HFFc6 (cell line): ENCODE measurements at regions not wholly inside any gene's neighbourhood (a gene's known extent, or its start where the extent isn't known, plus 50 kb on each side); places are given as distances from the start of the nearest gene placed in this dataset.

Experiments used
- DNase-seq: peaks from one replicate; pipeline ENCODE4 v3.0.0-alpha.2; 2018
- H3K27ac Mint-ChIP-seq: 2 replicates; pipeline ENCODE4 v1.8.0; 2020; ENCODE audit warnings: mild to moderate bottlenecking, mixed read lengths
- H3K27me3 Mint-ChIP-seq: 2 replicates; pipeline ENCODE4 v1.8.0; 2021; ENCODE audit warnings: mild to moderate bottlenecking, moderate library complexity, mixed read lengths; ENCODE audit not compliant: insufficient read depth
- H3K36me3 Mint-ChIP-seq: 2 replicates; pipeline ENCODE4 v1.8.0; 2021; ENCODE audit warnings: low read depth, mixed read lengths
- H3K4me1 Mint-ChIP-seq: 2 replicates; pipeline ENCODE4 v1.8.0; 2020; ENCODE audit warnings: low read depth, mixed read lengths
- H3K4me3 Mint-ChIP-seq: 2 replicates; pipeline ENCODE4 v1.8.0; 2020; ENCODE audit warnings: mild to moderate bottlenecking, moderate library complexity, mixed read lengths
- H3K9me3 Mint-ChIP-seq: 2 replicates; pipeline ENCODE4 v1.8.0; 2020; ENCODE audit warnings: mild to moderate bottlenecking, mixed read lengths
- TF ChIP-seq, protein P1 (sequence below): fragments of 200-600 bp; sonication (generic); IDR thresholded peaks from 2 replicates; pipeline ENCODE4 v1.5.0; 2021; ENCODE audit warnings: antibody characterized with exemption, mild to moderate bottlenecking

DNA sequence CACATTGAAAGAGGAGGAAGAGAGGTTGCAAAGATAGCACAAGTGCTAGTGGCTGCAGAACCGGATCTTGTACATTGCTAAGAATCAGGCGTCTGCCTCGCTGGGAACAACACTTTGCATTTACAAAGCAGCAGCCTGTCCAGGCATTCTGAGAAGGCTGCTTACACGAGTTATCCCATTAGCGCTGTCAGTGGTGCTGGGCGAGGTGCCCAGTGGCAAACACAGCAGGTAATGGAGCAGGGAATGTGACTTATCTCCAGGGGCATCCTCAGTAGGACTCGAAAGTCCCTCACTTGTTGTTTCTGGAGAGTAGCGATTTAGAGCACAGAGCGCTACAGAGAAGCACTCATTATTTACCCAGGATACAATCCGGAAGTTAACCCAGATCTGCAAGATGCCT, 209.6 kb downstream of the OLFM4 start:
- Mint-ChIP-seq H3K27me3 (no peaks in the 10 kb centered on the region), H3K27ac (no peak overlapping the region), H3K9me3 (peaks cover 22% of the 10 kb centered on the region), H3K36me3 (no peaks in the 10 kb centered on the region), H3K4me3 (no peak overlapping the region), H3K4me1 (no peaks in the 10 kb centered on the region)
- DNase-seq: no peak
- TF ChIP-seq, protein P1, sequence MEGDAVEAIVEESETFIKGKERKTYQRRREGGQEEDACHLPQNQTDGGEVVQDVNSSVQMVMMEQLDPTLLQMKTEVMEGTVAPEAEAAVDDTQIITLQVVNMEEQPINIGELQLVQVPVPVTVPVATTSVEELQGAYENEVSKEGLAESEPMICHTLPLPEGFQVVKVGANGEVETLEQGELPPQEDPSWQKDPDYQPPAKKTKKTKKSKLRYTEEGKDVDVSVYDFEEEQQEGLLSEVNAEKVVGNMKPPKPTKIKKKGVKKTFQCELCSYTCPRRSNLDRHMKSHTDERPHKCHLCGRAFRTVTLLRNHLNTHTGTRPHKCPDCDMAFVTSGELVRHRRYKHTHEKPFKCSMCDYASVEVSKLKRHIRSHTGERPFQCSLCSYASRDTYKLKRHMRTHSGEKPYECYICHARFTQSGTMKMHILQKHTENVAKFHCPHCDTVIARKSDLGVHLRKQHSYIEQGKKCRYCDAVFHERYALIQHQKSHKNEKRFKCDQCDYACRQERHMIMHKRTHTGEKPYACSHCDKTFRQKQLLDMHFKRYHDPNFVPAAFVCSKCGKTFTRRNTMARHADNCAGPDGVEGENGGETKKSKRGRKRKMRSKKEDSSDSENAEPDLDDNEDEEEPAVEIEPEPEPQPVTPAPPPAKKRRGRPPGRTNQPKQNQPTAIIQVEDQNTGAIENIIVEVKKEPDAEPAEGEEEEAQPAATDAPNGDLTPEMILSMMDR: no peak

DNA sequence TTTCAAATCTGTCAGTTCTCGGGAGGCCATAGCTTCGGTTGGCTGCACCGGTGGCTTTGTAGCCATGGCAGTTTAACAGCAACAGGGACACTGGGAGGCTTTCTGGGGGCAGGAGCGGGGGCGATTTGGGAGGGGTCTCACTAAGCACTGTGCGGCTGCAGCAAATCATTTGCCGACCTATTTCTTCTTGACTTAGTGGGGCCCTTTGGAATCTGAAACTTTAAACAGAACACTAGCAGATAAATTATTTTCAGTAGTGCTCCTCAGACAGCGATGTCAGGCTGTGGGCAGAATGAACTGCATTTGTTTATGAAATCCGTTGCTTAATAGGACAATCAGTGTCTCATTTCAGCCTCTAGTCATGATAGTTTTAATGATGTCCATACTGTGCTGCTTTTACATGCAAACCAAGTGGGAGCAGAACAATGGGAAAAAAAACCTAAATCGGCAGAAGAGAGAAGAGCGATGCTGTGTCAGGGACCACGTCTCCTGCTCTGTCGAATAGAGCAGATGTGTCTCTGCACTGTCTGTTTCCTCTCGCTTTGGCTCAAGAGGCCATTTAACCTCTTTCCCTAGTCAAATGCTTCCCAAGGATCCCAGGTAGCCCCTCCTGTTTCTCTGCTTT, 211.9 kb downstream of the OLFM4 start:
- H3K27ac Mint-ChIP-seq: no peak overlapping the region
- H3K4me3 Mint-ChIP-seq: no peak overlapping the region
- TF ChIP-seq, protein P1: no peak
- H3K4me1 Mint-ChIP-seq: no peaks in the 10 kb centered on the region
- no peak for DNase-seq
- H3K36me3 Mint-ChIP-seq: no peaks in the 10 kb centered on the region
- peaks cover 22% of the 10 kb centered on the region for H3K9me3 Mint-ChIP-seq
- no peaks in the 10 kb centered on the region for H3K27me3 Mint-ChIP-seq

DNA sequence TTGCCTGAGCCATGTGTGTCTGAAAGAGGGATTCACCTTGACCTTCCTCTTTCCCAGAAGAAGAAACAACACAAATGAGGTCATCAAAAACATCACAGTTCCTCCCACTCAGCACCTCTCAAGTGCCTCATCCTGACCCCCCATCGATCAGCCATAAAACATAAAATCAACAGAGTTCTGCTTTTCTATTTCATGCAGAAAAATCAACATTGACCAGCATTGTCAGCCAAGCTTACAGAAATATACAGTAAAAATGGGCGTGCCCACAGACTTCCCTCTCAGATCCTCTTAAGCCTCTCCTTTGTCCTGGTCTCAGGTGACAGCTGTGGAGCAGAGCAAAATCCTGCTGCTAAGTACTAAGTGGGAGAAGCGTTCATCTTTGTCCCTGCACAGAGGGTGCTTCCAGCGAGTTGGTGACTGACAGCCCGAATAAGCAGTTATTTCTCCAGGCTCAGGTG, 213.3 kb downstream of the OLFM4 start:
- H3K36me3 Mint-ChIP-seq: no peaks in the 10 kb centered on the region
- no peak overlapping the region for H3K4me3 Mint-ChIP-seq
- no peaks in the 10 kb centered on the region for H3K27me3 Mint-ChIP-seq

DNA sequence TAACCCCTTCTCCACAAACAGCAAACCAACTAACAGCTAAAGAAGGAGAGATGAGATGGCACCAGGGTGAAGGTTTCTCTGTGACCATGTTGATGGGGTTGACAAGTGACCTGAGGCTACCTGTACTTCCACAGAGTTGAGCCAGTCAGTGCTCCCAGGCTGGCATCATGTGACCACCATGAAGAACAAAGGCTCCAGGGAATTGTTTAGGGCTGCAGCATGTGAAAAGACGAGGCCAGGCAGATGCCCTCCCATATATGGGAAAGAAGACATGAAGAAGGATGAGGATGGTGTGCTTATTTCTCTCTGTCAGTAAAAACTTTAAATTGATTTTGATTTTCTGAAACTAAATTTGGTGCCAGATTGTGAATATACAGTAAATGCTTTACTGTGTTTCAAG, 220.6 kb downstream of the OLFM4 start:
- H3K27ac Mint-ChIP-seq: no peak overlapping the region
- H3K9me3 Mint-ChIP-seq: no peaks in the 10 kb centered on the region

More for the DNA sequence above, 213.3 kb downstream of the OLFM4 start:
- Mint-ChIP-seq H3K27ac (no peak overlapping the region), H3K9me3 (peaks cover 15% of the 10 kb centered on the region), H3K4me1 (no peaks in the 10 kb centered on the region)
- DNase-seq: no peak
- TF ChIP-seq, protein P1: no peak

DNA sequence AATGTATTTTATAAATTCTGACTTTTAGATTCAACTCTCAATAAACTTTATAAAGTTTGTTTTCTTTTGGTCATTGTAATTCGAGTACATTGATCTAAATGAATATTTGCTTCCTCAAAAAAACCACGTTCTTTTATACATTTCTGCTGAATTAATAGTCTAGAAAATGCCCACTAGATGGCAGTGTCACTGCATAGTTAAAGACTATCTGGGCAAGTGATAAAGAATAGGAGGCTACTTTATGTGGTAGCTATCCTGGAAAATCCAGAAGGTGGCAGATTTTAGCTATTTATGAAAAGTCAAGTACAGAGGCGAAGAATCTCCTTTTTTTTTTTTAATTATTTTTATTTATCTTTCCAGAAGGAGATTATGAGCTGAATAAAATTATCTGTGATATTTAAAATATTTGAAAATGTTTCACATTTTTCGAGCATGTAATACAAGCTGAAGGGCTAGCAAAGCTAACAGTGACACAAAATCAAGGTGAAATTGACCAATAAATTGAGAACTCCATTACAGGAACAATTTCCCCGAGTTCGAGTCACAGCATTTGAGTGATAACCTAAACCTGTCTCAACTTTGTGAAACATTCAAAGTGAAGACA, 221.8 kb downstream of the OLFM4 start:
- Mint-ChIP-seq H3K4me1 (no peaks in the 10 kb centered on the region), H3K36me3 (no peaks in the 10 kb centered on the region), H3K27ac (no peak overlapping the region), H3K27me3 (peaks cover 2% of the 10 kb centered on the region), H3K9me3 (no peaks in the 10 kb centered on the region), H3K4me3 (no peak overlapping the region)
- TF ChIP-seq, protein P1: peak; percentile 93
- peak; percentile 77 for DNase-seq

More for the DNA sequence above, 220.6 kb downstream of the OLFM4 start:
- no peak for DNase-seq
- Mint-ChIP-seq H3K27me3 (peaks cover 2% of the 10 kb centered on the region), H3K4me3 (no peak overlapping the region), H3K4me1 (no peaks in the 10 kb centered on the region), H3K36me3 (no peaks in the 10 kb centered on the region)
- TF ChIP-seq, protein P1: no peak
